ENCODE measurements at regions not wholly inside any gene's neighbourhood (a gene's known extent, or its start where the extent isn't known, plus 50 kb on each side); places are given as distances from the start of the nearest gene placed in this dataset.

- Histone ChIP-seq H3K4ac (ENCODE audit: low read depth, low read length) (no peak overlapping the region), H3K27ac (ENCODE audit: insufficient read depth, low read length) (no peak overlapping the region), H4K5ac (ENCODE audit: low read depth, low read length) (no peak overlapping the region), H2AK5ac (ENCODE audit: low read depth, low read length) (no peak overlapping the region), H2BK15ac (ENCODE audit: low read depth, low read length) (no peak overlapping the region), H3K56ac (ENCODE audit: extremely low read depth, insufficient read depth, low read length) (no peak overlapping the region), H3K18ac (ENCODE audit: low read depth, low read length) (no peak overlapping the region), H3K14ac (replicated peaks; ENCODE audit: low read depth, low read length) (no peak overlapping the region), H2BK120ac (ENCODE audit: low read depth, low read length) (no peak overlapping the region), H3K4me3 (ENCODE audit: insufficient read depth, low read depth, low read length) (no peak overlapping the region), H2BK20ac (ENCODE audit: low read depth, low read length) (no peak overlapping the region), H3K9ac (ENCODE audit: low read depth, low read length) (no peak overlapping the region), H3K79me1 (ENCODE audit: low read depth in 1 of 2, low read length in 2 of 2) (no peaks in the 10 kb centered on the region), H3K27me3 (ENCODE audit: control insufficient read depth, insufficient read depth, low read length) (no peaks in the 10 kb centered on the region), H4K20me1 (ENCODE audit: insufficient read depth, low read length) (no peaks in the 10 kb centered on the region), H2AFZ (replicated peaks; ENCODE audit: low read length, poor library complexity) (no peak overlapping the region), H3K4me2 (ENCODE audit: low read depth, low read length) (no peak overlapping the region), H3K36me3 (ENCODE audit: control insufficient read depth, insufficient read depth, low read length) (no peaks in the 10 kb centered on the region), H2AK9ac (replicated peaks; ENCODE audit: low read depth, low read length, poor library complexity) (no peak overlapping the region), H3K23ac (ENCODE audit: low read depth, low read length) (no peak overlapping the region), H3K9me3 (ENCODE audit: control insufficient read depth, insufficient read depth, low read length) (peaks cover 4% of the 10 kb centered on the region; the same call in 1 of the 2 replicates), H4K91ac (ENCODE audit: insufficient read depth, low read depth, low read length) (no peak overlapping the region), H4K8ac (ENCODE audit: low read depth in 2 of 2, low read length in 2 of 2) (no peak overlapping the region), H2BK5ac (ENCODE audit: low read depth, low read length, poor library complexity, severe bottlenecking) (no peak overlapping the region), H3K9me1 (ENCODE audit: insufficient read depth, low read length) (no peaks in the 10 kb centered on the region), H3K4me1 (ENCODE audit: control insufficient read depth, insufficient read depth, low read length) (no peaks in the 10 kb centered on the region)
- no TSS peak for BruUV-seq (replicated peaks)
- ATAC-seq (ENCODE audit: low read depth) (no peak), DNase-seq (no peak)
- POLR2A ChIA-PET (ENCODE audit: unreplicated experiment): no interaction called here
- CTCF ChIA-PET: no interaction called here
- 64% methylated on average over 7 of the region's 14 CpGs; no CpG with 5 or more reads in 1 of the 2 experiments for WGBS, 2 experiments (ENCODE audit: extremely low coverage in 2 of 2, insufficient read length in 1 of 2)
- intact Hi-C loops (cut with micrococcal nuclease): no loop called here
- no peak for TF ChIP-seq RCOR1 (IDR thresholded peaks at IDR 0.05; ENCODE audit: insufficient replicate concordance, low read length)
- no peak for TF ChIP-seq CHD1 (IDR thresholded peaks at IDR 0.05; ENCODE audit: low read depth, low read length)
- TF ChIP-seq BHLHE40 (IDR thresholded peaks at IDR 0.05; ENCODE audit: low read depth, low read length): no peak
- TF ChIP-seq MXI1 (IDR thresholded peaks at IDR 0.05; ENCODE audit: borderline replicate concordance, low read depth, low read length): no peak
- TF ChIP-seq USF2 (IDR thresholded peaks at IDR 0.05; ENCODE audit: low read depth, low read length): no peak
- TF ChIP-seq SMC3 (IDR thresholded peaks at IDR 0.05; ENCODE audit: low read depth, low read length): no peak
- no peak for TF ChIP-seq POLR2A (IDR thresholded peaks at IDR 0.05; ENCODE audit: low read depth, low read length)
- no peak for TF ChIP-seq FOS (IDR thresholded peaks at IDR 0.05; ENCODE audit: low read depth, low read length)
- TF ChIP-seq CEBPB (IDR thresholded peaks at IDR 0.05; ENCODE audit: low read depth, low read length): no peak
- TF ChIP-seq MAFK (IDR thresholded peaks at IDR 0.05; ENCODE audit: low read depth, low read length): no peak
- TF ChIP-seq CTCF (conservative IDR thresholded peaks at IDR 0.05; ENCODE audit: low read depth, low read length): no peak
- no peak for TF ChIP-seq ELK1 (IDR thresholded peaks at IDR 0.05; ENCODE audit: borderline replicate concordance, low read depth, low read length)
- TF ChIP-seq RAD21 (IDR thresholded peaks at IDR 0.05; ENCODE audit: low read length): no peak
- no peak for TF ChIP-seq NFE2L2 (IDR thresholded peaks at IDR 0.05; ENCODE audit: low read depth, low read length)
- no peak for TF ChIP-seq RFX5 (IDR thresholded peaks at IDR 0.05; ENCODE audit: low read depth, low read length)
- TF ChIP-seq MAZ (IDR thresholded peaks at IDR 0.05; ENCODE audit: borderline replicate concordance, low read depth, low read length): no peak
- dilution Hi-C loops (cut with HindIII; ENCODE audit: low sequenced_read_pairs, unreplicated experiment): no loop called here
- in situ Hi-C loops (cut with MboI; ENCODE audit: low sequenced_read_pairs): no loop called here
Observed at GRCh38 chr1:213417225-213417820, 366.3 kb downstream of the RPS6KC1 start.

All from IMR-90 (cell line).